Mesenchymal stem cell (in vitro differentiated cells and primary cell): ENCODE measurements at regions not wholly inside any gene's neighbourhood (a gene's known extent, or its start where the extent isn't known, plus 50 kb on each side); places are given as distances from the start of the nearest gene placed in this dataset.
"Not testable (repeated sequence)": the region's sequence is repeated elsewhere in the genome, so short reads cannot be mapped to it uniquely, and the experiment has no call there.

Experiments used
- DNase-seq: peaks from one replicate; pipeline ENCODE4 v3.0.0-alpha.2; 2013
- H2AFZ ChIP-seq: one replicate; pipeline ENCODE4 v1.6.1; 2013; ENCODE audit warnings: low read depth, mild to moderate bottlenecking, control low read depth, inconsistent platforms, low read length, moderate library complexity
- H2AK5ac ChIP-seq: 2 replicates; pipeline ENCODE4 v1.6.1; 2013; ENCODE audit warnings: low read length, moderate library complexity, mild to moderate bottlenecking, inconsistent platforms; ENCODE audit not compliant: severe bottlenecking
- H2BK120ac ChIP-seq: one replicate; pipeline ENCODE4 v1.6.1; 2013; ENCODE audit warnings: low read depth, mild to moderate bottlenecking, inconsistent platforms, low read length, moderate library complexity
- H2BK12ac ChIP-seq, 2 experiments: one replicate each; pipeline ENCODE4 v1.6.1; 2013; ENCODE audit warnings: inconsistent platforms in 2 of 2, low read length in 2 of 2, mild to moderate bottlenecking in 2 of 2, moderate library complexity in 2 of 2, control low read depth in 1 of 2
- H2BK15ac ChIP-seq: one replicate; pipeline ENCODE4 v1.6.1; 2013; ENCODE audit warnings: mild to moderate bottlenecking, low read depth, inconsistent platforms; ENCODE audit not compliant: poor library complexity, severe bottlenecking
- H2BK5ac ChIP-seq: 2 replicates; pipeline ENCODE4 v1.6.1; 2013; ENCODE audit warnings: low read depth, mild to moderate bottlenecking, low read length, control low read depth, inconsistent platforms; ENCODE audit not compliant: poor library complexity, severe bottlenecking
- H3K14ac ChIP-seq, 2 experiments: one replicate each; pipeline ENCODE4 v1.6.1; 2013; ENCODE audit warnings: inconsistent platforms in 2 of 2, low read length in 2 of 2, control low read depth in 1 of 2, mild to moderate bottlenecking in 1 of 2, moderate library complexity in 1 of 2
- H3K18ac ChIP-seq, 2 experiments: one replicate each; pipeline ENCODE4 v1.6.1; 2013; ENCODE audit warnings: inconsistent platforms in 2 of 2, low read length in 2 of 2, control low read depth in 1 of 2, low read depth in 1 of 2, mild to moderate bottlenecking in 1 of 2
- H3K23ac ChIP-seq, 2 experiments: one replicate each; pipeline ENCODE4 v1.6.1; 2013; ENCODE audit warnings: inconsistent platforms in 2 of 2, low read length in 2 of 2, mild to moderate bottlenecking in 2 of 2, moderate library complexity in 2 of 2, control low read depth in 1 of 2
- H3K27ac ChIP-seq: 2 replicates; pipeline ENCODE4 v1.5.1; 2013; ENCODE audit warnings: mild to moderate bottlenecking, moderate library complexity, low read length, control low read depth, inconsistent platforms; ENCODE audit not compliant: poor library complexity, severe bottlenecking
- H3K27me3 ChIP-seq, 2 experiments: 2 replicates each; pipeline versions ENCODE4 v1.6.1 to v1.7.0; 2013; ENCODE audit warnings: low read length in 2 of 2, mild to moderate bottlenecking in 2 of 2, moderate library complexity in 2 of 2, control low read depth in 1 of 2, inconsistent platforms in 1 of 2; ENCODE audit not compliant: control insufficient read depth in 1 of 2, insufficient read depth in 1 of 2
- H3K36me3 ChIP-seq, 2 experiments: 2 replicates each; pipeline versions ENCODE4 v1.6.1 to v1.7.0; 2013; ENCODE audit warnings: low read length in 2 of 2, control low read depth in 1 of 2, inconsistent platforms in 1 of 2, low read depth in 1 of 2, mild to moderate bottlenecking in 1 of 2; ENCODE audit not compliant: insufficient read depth in 2 of 2, control insufficient read depth in 1 of 2
- H3K4ac ChIP-seq, 2 experiments: one replicate each; pipeline ENCODE4 v1.6.1; 2013; ENCODE audit warnings: inconsistent platforms in 2 of 2, low read length in 2 of 2, mild to moderate bottlenecking in 2 of 2, moderate library complexity in 2 of 2, control low read depth in 1 of 2, low read depth in 1 of 2
- H3K4me1 ChIP-seq: 2 replicates; pipeline ENCODE4 v1.6.1; 2013; ENCODE audit warnings: low read depth, low read length, control low read depth; ENCODE audit not compliant: control insufficient read depth, insufficient read depth
- H3K4me2 ChIP-seq: 2 replicates; pipeline ENCODE4 v1.6.1; 2013; ENCODE audit warnings: low read length, mild to moderate bottlenecking, inconsistent platforms; ENCODE audit not compliant: poor library complexity, severe bottlenecking
- H3K4me3 ChIP-seq, 2 experiments: 2 replicates each; pipeline versions ENCODE4 v1.5.1 to v1.7.0; 2013; ENCODE audit warnings: low read length in 2 of 2, mild to moderate bottlenecking in 2 of 2, control low read depth in 1 of 2, low read depth in 1 of 2; ENCODE audit not compliant: insufficient read depth in 1 of 2
- H3K79me1 ChIP-seq: replicated peaks from 2 replicates; pipeline ENCODE4 v1.6.1; 2013; ENCODE audit warnings: mild to moderate bottlenecking, control low read depth, low read length, inconsistent platforms; ENCODE audit not compliant: poor library complexity, severe bottlenecking
- H3K9ac ChIP-seq: 2 replicates; pipeline ENCODE4 v1.7.0; 2013; ENCODE audit warnings: mild to moderate bottlenecking, low read length, moderate library complexity
- H3K9me3 ChIP-seq: 2 replicates; pipeline ENCODE4 v1.7.0; 2013; ENCODE audit warnings: mild to moderate bottlenecking, low read length; ENCODE audit not compliant: control insufficient read depth
- H4K8ac ChIP-seq: one replicate; pipeline ENCODE4 v1.6.1; 2013; ENCODE audit warnings: inconsistent platforms, mild to moderate bottlenecking, low read length, moderate library complexity
- H4K91ac ChIP-seq: one replicate; pipeline ENCODE4 v1.6.1; 2013; ENCODE audit warnings: mild to moderate bottlenecking, low read length, inconsistent platforms
- WGBS: methylation state at CpG from one replicate; pipeline ENCODE4 v1.1.7; 2013; ENCODE audit warnings: mixed read lengths; 5-methylcytosine and 5-hydroxymethylcytosine counted together

DNA sequence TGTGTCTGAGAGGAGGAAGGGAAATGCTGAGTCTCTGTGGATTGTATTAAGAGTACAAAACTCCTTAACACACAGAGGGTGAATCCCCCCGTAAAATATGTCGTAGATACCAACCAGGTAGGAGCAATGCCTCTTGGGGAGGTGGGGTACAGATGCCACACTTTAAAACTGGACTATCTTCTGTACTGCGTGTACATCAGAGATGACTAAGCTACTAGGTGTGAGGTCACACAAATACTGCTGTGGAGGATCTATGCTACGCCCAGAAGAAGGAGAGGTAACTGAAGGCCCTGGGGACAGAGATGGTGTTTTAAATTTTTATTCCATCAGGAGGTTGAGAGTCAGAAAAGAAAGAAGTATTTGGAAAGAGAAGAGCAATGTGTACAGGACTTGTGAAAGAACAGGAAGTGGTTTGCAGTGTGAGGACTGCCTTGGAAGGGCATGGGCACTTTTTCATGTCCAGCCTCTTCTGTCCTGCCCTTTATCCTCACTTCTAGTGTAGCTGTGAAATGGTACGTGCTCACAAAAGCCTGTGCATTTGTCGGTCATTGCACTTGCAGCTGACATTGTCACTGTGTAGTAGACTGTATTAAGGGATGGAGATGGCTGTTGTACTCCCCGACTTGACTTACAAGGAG, 287.8 kb upstream of the CHRM3 start:
- Histone ChIP-seq H3K27me3 (no peaks in the 10 kb centered on the region), H2AK5ac (no peak overlapping the region), H2BK12ac (no peak overlapping the region), H3K9ac (no peak overlapping the region), H3K36me3 (no peaks in the 10 kb centered on the region), H3K4ac (no peak overlapping the region), H3K4me3 (no peak overlapping the region), H3K18ac (no peak overlapping the region), H4K91ac (no peak overlapping the region), H2BK15ac (no peak overlapping the region), H2BK5ac (no peak overlapping the region), H3K4me1 (no peaks in the 10 kb centered on the region), H3K9me3 (peaks cover 7% of the 10 kb centered on the region), H4K8ac (no peak overlapping the region), H3K27ac (no peak overlapping the region), H3K14ac (no peak overlapping the region), H2BK120ac (no peak overlapping the region), H3K23ac (no peak overlapping the region), H3K4me2 (no peak overlapping the region), H3K79me1 (no peaks in the 10 kb centered on the region), H2AFZ (no peak overlapping the region)
- WGBS: 78% methylated on average over 7 of the region's 7 CpGs
- no peak for DNase-seq

DNA sequence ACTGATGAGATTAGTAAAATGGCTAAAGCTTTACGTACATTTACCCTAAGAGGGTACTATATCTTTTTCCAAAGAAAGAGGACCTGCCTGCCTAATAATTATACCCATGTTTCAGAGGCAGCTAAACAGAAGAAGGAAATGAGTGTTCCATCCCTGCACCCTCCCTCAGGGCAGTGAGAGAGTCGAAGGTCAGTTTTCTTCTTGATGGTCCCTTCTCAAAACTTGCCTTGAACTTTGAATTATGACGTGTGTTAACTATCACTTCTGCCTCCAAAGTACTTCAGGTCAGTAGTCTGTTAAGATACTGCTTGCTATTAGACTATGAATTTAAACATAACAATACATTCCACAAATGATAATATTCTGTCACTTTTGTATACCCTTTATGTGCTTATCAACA, 294.8 kb upstream of the CHRM3 start:
- Histone ChIP-seq H2BK15ac (no peak overlapping the region), H3K14ac (no peak overlapping the region), H3K23ac (no peak overlapping the region), H2BK12ac (no peak overlapping the region), H3K4me1 (no peaks in the 10 kb centered on the region), H4K8ac (no peak overlapping the region), H3K4me2 (no peak overlapping the region), H3K27ac (no peak overlapping the region), H3K27me3 (no peaks in the 10 kb centered on the region), H4K91ac (no peak overlapping the region), H3K4ac (no peak overlapping the region), H3K4me3 (no peak overlapping the region), H2BK120ac (no peak overlapping the region), H3K18ac (no peak overlapping the region), H3K9ac (no peak overlapping the region), H2BK5ac (no peak overlapping the region), H2AFZ (no peak overlapping the region), H2AK5ac (no peak overlapping the region), H3K79me1 (no peaks in the 10 kb centered on the region), H3K9me3 (peaks cover 15% of the 10 kb centered on the region), H3K36me3 (no peaks in the 10 kb centered on the region)
- DNase-seq: no peak
- WGBS: 66% methylated on average over 3 of the region's 3 CpGs

DNA sequence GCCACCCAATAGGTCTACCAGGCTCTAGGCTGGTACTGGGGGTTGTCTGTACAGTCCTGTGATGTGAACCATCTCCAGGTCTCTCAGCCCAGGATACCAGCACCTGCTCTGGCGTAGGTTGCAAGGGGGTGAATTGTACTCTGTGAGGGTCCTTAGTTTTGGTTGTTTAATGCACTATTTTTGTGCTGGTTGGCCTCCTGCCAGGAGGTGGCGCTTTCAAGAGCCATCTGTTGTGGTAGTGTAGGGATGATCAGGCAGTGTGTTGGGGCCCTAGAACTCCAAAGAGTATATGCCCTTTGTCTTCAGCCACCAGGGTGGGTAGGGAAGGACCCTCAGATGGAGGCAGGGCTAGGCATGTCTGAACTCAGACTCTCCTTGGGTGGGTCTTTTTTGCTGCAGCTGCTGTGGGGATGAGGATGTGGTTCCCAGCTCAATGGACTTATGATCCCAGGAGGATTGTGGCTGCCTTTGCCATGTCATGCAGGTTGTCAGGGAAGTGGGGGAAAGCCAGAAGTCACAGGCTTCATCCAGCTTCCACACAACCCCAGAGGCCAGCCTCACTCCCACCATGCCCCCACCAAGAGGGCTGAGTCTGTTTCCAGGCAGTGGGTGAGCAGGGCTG, 301.8 kb upstream of the CHRM3 start:
- Histone ChIP-seq H4K8ac (no peak overlapping the region), H3K9ac (no peak overlapping the region), H3K4me3 (no peak overlapping the region), H3K36me3 (no peaks in the 10 kb centered on the region), H3K4me2 (no peak overlapping the region), H3K27me3 (no peaks in the 10 kb centered on the region), H3K23ac (no peak overlapping the region), H2BK120ac (no peak overlapping the region), H2BK5ac (no peak overlapping the region), H3K9me3 (peaks cover 11% of the 10 kb centered on the region), H3K18ac (no peak overlapping the region), H3K14ac (no peak overlapping the region), H4K91ac (no peak overlapping the region), H2AK5ac (no peak overlapping the region), H2BK12ac (no peak overlapping the region), H3K79me1 (no peaks in the 10 kb centered on the region), H2AFZ (no peak overlapping the region), H3K4ac (no peak overlapping the region), H2BK15ac (no peak overlapping the region), H3K4me1 (no peaks in the 10 kb centered on the region), H3K27ac (no peak overlapping the region)
- no peak for DNase-seq
- 67% methylated on average over 2 of the region's 2 CpGs for whole genome bisulfite sequencing

DNA sequence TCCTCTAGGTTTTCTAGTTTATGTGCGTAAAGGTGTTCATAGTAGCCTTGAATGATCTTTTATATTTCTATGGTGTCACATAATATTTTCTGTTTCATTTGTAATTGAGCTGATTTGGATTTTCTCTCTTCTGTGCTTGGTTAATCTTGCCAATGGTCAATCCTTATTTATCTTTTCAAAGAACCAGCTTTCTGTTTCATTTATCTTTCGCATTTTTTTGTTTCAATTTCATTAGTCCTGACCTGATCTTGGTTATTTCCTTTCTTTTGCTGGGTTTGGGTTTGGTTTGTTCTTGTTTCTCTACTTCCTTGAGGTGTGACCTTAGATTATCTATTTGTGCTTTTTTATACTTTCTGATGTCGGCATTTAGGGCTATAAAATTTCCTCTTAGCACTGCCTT, 304.4 kb upstream of the CHRM3 start:
- DNase-seq, H2BK15ac ChIP-seq, H3K4me3 ChIP-seq, H3K9me3 ChIP-seq, H2AFZ ChIP-seq, H3K4ac ChIP-seq, H3K4me1 ChIP-seq, H3K18ac ChIP-seq, H3K27me3 ChIP-seq, H3K14ac ChIP-seq, H3K36me3 ChIP-seq, H4K8ac ChIP-seq, H2BK12ac ChIP-seq, H3K79me1 ChIP-seq, H3K23ac ChIP-seq, H2BK5ac ChIP-seq, H2BK120ac ChIP-seq, H3K4me2 ChIP-seq, H3K27ac ChIP-seq, H3K9ac ChIP-seq, H4K91ac ChIP-seq, H2AK5ac ChIP-seq: not testable (repeated sequence)
- WGBS: no CpG with 5 or more reads among the region's 3 CpGs
